ENCODE measurements at regions not wholly inside any gene's neighbourhood (a gene's known extent, or its start where the extent isn't known, plus 50 kb on each side); places are given as distances from the start of the nearest gene placed in this dataset.

DNA sequence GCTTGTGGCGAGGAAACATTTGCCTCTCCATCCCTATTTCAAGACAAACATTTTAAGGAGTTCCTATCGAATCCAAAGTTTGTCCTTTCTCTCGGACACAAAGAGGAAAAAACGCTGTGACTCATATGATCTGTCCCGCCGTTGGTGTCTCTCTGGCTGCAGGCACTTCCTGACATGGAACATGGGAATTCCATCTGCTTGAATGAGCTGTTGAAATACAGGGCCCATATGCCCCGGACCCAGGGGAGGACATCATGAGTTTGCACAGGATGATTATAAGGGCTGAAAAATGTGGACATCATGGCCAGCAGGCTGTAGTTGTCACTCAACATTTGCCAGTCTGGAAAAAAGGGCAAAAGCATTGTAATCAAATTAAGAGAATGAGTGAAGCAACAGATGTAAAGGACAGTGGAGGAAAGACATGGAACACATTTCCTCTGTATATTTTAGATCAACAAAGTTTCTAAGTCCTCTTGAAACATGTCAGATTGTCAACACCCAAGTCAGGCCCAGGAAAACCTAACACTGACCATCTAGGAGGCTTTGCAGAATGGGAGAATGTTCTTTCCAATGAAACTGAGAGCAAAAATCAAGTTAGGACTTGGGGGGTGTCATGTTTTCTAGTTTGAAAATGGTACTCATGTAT, 103.2 kb upstream of the SMIM21 start:
- Histone ChIP-seq H3K79me2 (ENCODE audit: insufficient read depth, low read length) (no peaks in the 10 kb centered on the region), H3K27ac (ENCODE audit: low read depth, low read length) (no peak overlapping the region), H3K9me2 (replicated peaks; ENCODE audit: insufficient read depth, low read length) (no peaks in the 10 kb centered on the region), H3K4me3 (ENCODE audit: insufficient read depth, low read length, poor library complexity, severe bottlenecking) (no peak overlapping the region), H4K20me1 (ENCODE audit: low read depth, low read length) (no peaks in the 10 kb centered on the region), H2AFZ (ENCODE audit: low read depth, low read length, severe bottlenecking) (no peak overlapping the region), H3K9ac (ENCODE audit: low read length) (no peak overlapping the region), H3K27me3 (ENCODE audit: low read length) (no peaks in the 10 kb centered on the region), H3F3A (ENCODE audit: insufficient read depth) (no peaks in the 10 kb centered on the region), H3K9me3 (ENCODE audit: insufficient read depth, low read length) (no peaks in the 10 kb centered on the region), H3K4me2 (ENCODE audit: low read depth, low read length, poor library complexity, severe bottlenecking) (no peak overlapping the region), H3K36me3 (ENCODE audit: low read length) (no peaks in the 10 kb centered on the region)
- no peak for TF ChIP-seq EZH2phosphoT487 (conservative IDR thresholded peaks at IDR 0.05; ENCODE audit: low read length)
- TF ChIP-seq, protein P1, sequence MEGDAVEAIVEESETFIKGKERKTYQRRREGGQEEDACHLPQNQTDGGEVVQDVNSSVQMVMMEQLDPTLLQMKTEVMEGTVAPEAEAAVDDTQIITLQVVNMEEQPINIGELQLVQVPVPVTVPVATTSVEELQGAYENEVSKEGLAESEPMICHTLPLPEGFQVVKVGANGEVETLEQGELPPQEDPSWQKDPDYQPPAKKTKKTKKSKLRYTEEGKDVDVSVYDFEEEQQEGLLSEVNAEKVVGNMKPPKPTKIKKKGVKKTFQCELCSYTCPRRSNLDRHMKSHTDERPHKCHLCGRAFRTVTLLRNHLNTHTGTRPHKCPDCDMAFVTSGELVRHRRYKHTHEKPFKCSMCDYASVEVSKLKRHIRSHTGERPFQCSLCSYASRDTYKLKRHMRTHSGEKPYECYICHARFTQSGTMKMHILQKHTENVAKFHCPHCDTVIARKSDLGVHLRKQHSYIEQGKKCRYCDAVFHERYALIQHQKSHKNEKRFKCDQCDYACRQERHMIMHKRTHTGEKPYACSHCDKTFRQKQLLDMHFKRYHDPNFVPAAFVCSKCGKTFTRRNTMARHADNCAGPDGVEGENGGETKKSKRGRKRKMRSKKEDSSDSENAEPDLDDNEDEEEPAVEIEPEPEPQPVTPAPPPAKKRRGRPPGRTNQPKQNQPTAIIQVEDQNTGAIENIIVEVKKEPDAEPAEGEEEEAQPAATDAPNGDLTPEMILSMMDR (IDR thresholded peaks at IDR 0.05; ENCODE audit: insufficient read depth, low read length, poor library complexity, severe bottlenecking): no peak

DNA sequence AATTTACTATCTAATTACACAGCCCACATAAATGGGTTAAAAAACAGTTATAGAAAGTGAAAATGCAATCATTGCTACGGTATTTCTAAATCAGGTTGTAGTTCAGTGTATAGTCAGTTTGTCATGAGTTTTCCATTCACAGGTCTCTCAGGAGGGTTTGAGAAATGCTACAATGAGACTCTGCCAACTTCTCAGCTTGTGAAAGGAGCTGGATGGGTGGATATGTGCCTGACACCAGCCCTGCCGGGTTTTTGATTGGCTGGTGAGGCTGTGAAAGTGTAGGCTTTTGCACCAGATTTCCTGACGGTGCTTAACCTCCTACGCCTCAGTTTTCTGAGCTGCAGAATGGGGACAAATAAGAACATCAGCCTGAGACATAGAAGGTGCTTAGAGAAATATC, 102.6 kb upstream of the SMIM21 start:
- H3K27me3 ChIP-seq (ENCODE audit: low read length): no peaks in the 10 kb centered on the region
- H3K79me2 ChIP-seq (ENCODE audit: insufficient read depth, low read length): no peaks in the 10 kb centered on the region
- H3K9me2 ChIP-seq (replicated peaks; ENCODE audit: insufficient read depth, low read length): no peaks in the 10 kb centered on the region
- H3F3A ChIP-seq (ENCODE audit: insufficient read depth): no peaks in the 10 kb centered on the region
- no peaks in the 10 kb centered on the region for H3K36me3 ChIP-seq (ENCODE audit: low read length)
- no peak for TF ChIP-seq EZH2phosphoT487 (conservative IDR thresholded peaks at IDR 0.05; ENCODE audit: low read length)
- TF ChIP-seq, protein P1 (IDR thresholded peaks at IDR 0.05; ENCODE audit: insufficient read depth, low read length, poor library complexity, severe bottlenecking): no peak
- no peak overlapping the region for H3K27ac ChIP-seq (ENCODE audit: low read depth, low read length)
- no peak overlapping the region for H2AFZ ChIP-seq (ENCODE audit: low read depth, low read length, severe bottlenecking)
- no peaks in the 10 kb centered on the region for H4K20me1 ChIP-seq (ENCODE audit: low read depth, low read length)
- no peak overlapping the region for H3K9ac ChIP-seq (ENCODE audit: low read length)
- no peak overlapping the region for H3K4me3 ChIP-seq (ENCODE audit: insufficient read depth, low read length, poor library complexity, severe bottlenecking)
- H3K9me3 ChIP-seq (ENCODE audit: insufficient read depth, low read length): no peaks in the 10 kb centered on the region
- H3K4me2 ChIP-seq (ENCODE audit: low read depth, low read length, poor library complexity, severe bottlenecking): no peak overlapping the region

GRCh38 chr18:75529394-75529793, 101.9 kb upstream of the SMIM21 start:
- no peaks in the 10 kb centered on the region for H3K9me3 ChIP-seq (ENCODE audit: insufficient read depth, low read length)
- H3K9ac ChIP-seq (ENCODE audit: low read length): no peak overlapping the region
- no peaks in the 10 kb centered on the region for H3K79me2 ChIP-seq (ENCODE audit: insufficient read depth, low read length)
- no peak overlapping the region for H3K4me3 ChIP-seq (ENCODE audit: insufficient read depth, low read length, poor library complexity, severe bottlenecking)
- H3K4me2 ChIP-seq (ENCODE audit: low read depth, low read length, poor library complexity, severe bottlenecking): no peak overlapping the region
- no peaks in the 10 kb centered on the region for H3K36me3 ChIP-seq (ENCODE audit: low read length)
- no peaks in the 10 kb centered on the region for H3K27me3 ChIP-seq (ENCODE audit: low read length)
- no peaks in the 10 kb centered on the region for H4K20me1 ChIP-seq (ENCODE audit: low read depth, low read length)
- no peaks in the 10 kb centered on the region for H3K9me2 ChIP-seq (replicated peaks; ENCODE audit: insufficient read depth, low read length)
- no peak for TF ChIP-seq EZH2phosphoT487 (conservative IDR thresholded peaks at IDR 0.05; ENCODE audit: low read length)
- TF ChIP-seq, protein P1 (IDR thresholded peaks at IDR 0.05; ENCODE audit: insufficient read depth, low read length, poor library complexity, severe bottlenecking): no peak
- no peaks in the 10 kb centered on the region for H3F3A ChIP-seq (ENCODE audit: insufficient read depth)
- H3K27ac ChIP-seq (ENCODE audit: low read depth, low read length): no peak overlapping the region
- H2AFZ ChIP-seq (ENCODE audit: low read depth, low read length, severe bottlenecking): no peak overlapping the region
